Gastrocnemius medialis (tissue), 4 donors: ENCODE measurements at regions not wholly inside any gene's neighbourhood (a gene's known extent, or its start where the extent isn't known, plus 50 kb on each side); places are given as distances from the start of the nearest gene placed in this dataset.

ENCODE experiments used
- ATAC-seq, 2 donors: fragments of 150-250 bp; one replicate each; pipeline ENCODE4 v1.9.1; 2016
- DNase-seq, 2 donors: peaks; one replicate each; pipeline ENCODE4 v3.0.0-alpha.2; 2019
- H3K27ac ChIP-seq, 4 donors: fragments of 200-600 bp; sonication (generic); 1 replicate in 1 of 4; 2 replicates in 3 of 4; pipeline ENCODE4 v1.5.1; 2016 to 2018; ENCODE audit warnings: mild to moderate bottlenecking in 2 of 4, moderate library complexity in 1 of 4
- H3K27me3 ChIP-seq, 3 donors: fragments of 200-600 bp; sonication (generic) in 2 of 3; 1 replicate in 1 of 3; 2 replicates in 2 of 3; pipeline versions ENCODE4 v1.5.1 to v1.6.0; 2016 to 2019; ENCODE audit warnings: mild to moderate bottlenecking in 1 of 3, moderate library complexity in 1 of 3
- H3K36me3 ChIP-seq, 2 donors: fragments of 200-600 bp; sonication (generic) in 1 of 2; one replicate each; pipeline ENCODE4 v1.5.1; 2017 to 2018
- H3K4me1 ChIP-seq, 2 donors: fragments of 200-600 bp; sonication (generic) in 1 of 2; one replicate each; pipeline ENCODE4 v1.5.1; 2016 to 2017; ENCODE audit warnings: mild to moderate bottlenecking in 2 of 2
- H3K4me3 ChIP-seq, 4 donors: fragments of 200-600 bp; sonication (generic) in 3 of 4; 1 replicate in 1 of 4; 2 replicates in 3 of 4; pipeline ENCODE4 v1.5.1; 2016 to 2019; ENCODE audit warnings: mild to moderate bottlenecking in 2 of 4
- H3K9me3 ChIP-seq, 3 donors: fragments of 200-600 bp; sonication (generic) in 2 of 3; 1 replicate in 1 of 3; 2 replicates in 2 of 3; pipeline ENCODE4 v1.5.1; 2016 to 2019
- POLR2A ChIP-seq, 2 donors: fragments of 450-650 bp; IDR thresholded peaks; one replicate each; pipeline ENCODE4 v1.6.1; 2017; ENCODE audit warnings: antibody characterized with exemption in 2 of 2, mild to moderate bottlenecking in 2 of 2, moderate library complexity in 2 of 2
- in situ Hi-C, 4 donors: fragments of 200-750 bp; cut with MboI; loops; one replicate each; pipeline versions ENCODE4 v1.15.0 to v1.8.0; 2017; ENCODE audit warnings: low sequenced_read_pairs in 4 of 4
- intact Hi-C: fragments of 100-400 bp; cut with DNase I; formaldehyde crosslinking; loops from one replicate; pipeline ENCODE4 v1.15.1; 2023; ENCODE audit warnings: low total_unique reads
- TF ChIP-seq, protein P1 (sequence below), 5 experiments: fragments of 450-650 bp in 3 of 5; fragments of 200-600 bp in 2 of 5; sonication (generic) in 2 of 5; IDR thresholded peaks in 4 of 5; conservative IDR thresholded peaks in 1 of 5; 1 replicate in 4 of 5; 2 replicates in 1 of 5; pipeline ENCODE4 v1.5.1; 2016 to 2019; ENCODE audit warnings: antibody characterized with exemption in 5 of 5, mild to moderate bottlenecking in 3 of 5, moderate library complexity in 3 of 5

- ATAC-seq (no peak), DNase-seq (no peak)
- intact Hi-C loops (no loop called here), in situ Hi-C loops (no loop called here)
- Histone ChIP-seq H3K4me3 (no peak overlapping the region), H3K27me3 (no peaks in the 10 kb centered on the region), H3K27ac (no peak overlapping the region), H3K36me3 (no peaks in the 10 kb centered on the region), H3K9me3 (no peaks in the 10 kb centered on the region), H3K4me1 (no peaks in the 10 kb centered on the region)
- no peak for TF ChIP-seq POLR2A (IDR thresholded peaks at IDR 0.05)
Measured at GRCh38 chr1:73577206-73577605, 620.8 kb downstream of the LRRIQ3 start.

DNA sequence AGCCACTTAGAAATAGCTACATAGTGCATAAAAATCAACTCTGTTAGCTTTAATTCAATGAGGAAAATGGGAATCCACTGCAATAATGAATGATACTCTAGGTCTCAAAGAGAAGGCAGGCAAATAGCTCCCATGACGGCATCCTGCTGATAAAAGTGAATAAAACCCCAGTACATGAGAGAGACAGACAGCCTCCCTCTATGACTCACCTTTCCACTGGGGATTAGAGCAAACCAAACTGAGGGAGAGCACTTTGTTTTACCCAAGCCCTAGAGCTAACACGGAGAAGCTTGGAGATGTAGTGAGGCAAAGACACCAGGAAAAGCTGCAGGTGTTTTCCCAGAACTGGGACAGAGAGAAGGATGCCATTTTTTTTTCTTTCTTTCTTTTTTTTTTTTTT lies 621.9 kb downstream of the LRRIQ3 start:
- no peak for TF ChIP-seq POLR2A (IDR thresholded peaks at IDR 0.05)
- TF ChIP-seq, protein P1, sequence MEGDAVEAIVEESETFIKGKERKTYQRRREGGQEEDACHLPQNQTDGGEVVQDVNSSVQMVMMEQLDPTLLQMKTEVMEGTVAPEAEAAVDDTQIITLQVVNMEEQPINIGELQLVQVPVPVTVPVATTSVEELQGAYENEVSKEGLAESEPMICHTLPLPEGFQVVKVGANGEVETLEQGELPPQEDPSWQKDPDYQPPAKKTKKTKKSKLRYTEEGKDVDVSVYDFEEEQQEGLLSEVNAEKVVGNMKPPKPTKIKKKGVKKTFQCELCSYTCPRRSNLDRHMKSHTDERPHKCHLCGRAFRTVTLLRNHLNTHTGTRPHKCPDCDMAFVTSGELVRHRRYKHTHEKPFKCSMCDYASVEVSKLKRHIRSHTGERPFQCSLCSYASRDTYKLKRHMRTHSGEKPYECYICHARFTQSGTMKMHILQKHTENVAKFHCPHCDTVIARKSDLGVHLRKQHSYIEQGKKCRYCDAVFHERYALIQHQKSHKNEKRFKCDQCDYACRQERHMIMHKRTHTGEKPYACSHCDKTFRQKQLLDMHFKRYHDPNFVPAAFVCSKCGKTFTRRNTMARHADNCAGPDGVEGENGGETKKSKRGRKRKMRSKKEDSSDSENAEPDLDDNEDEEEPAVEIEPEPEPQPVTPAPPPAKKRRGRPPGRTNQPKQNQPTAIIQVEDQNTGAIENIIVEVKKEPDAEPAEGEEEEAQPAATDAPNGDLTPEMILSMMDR (IDR thresholded peaks at IDR 0.05 in 4 of 5, conservative IDR thresholded peaks at IDR 0.05 in 1 of 5): no peak
- in situ Hi-C loops: no loop called here
- DNase-seq: no peak
- Histone ChIP-seq H3K27me3 (no peaks in the 10 kb centered on the region), H3K9me3 (no peaks in the 10 kb centered on the region), H3K4me3 (no peak overlapping the region), H3K27ac (no peak overlapping the region), H3K4me1 (no peaks in the 10 kb centered on the region), H3K36me3 (no peaks in the 10 kb centered on the region)
- intact Hi-C loops: no loop called here
- no peak for ATAC-seq

DNA sequence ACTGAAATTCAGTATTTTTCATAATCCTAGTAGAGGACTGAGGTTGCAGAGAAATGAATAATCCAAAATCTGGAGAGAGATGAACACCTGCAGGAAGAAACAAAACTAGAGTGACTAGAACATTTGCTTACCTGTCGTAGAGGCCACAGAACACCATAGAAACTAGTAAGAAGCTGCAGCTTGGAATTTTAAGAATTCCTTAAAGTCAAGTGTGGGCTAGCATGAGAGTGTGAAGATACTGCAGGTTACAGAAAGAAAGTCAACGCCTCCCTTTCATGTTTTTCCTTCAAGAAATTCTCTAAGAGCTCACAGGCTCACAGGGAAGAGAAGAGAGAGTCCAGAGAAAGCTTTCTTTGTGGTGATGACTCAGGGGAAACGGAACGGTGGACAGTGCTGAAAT lies 633.7 kb downstream of the LRRIQ3 start:
- no peak for TF ChIP-seq POLR2A (IDR thresholded peaks at IDR 0.05)
- TF ChIP-seq, protein P1 (IDR thresholded peaks at IDR 0.05 in 4 of 5, conservative IDR thresholded peaks at IDR 0.05 in 1 of 5): no peak
- H3K27me3 ChIP-seq: no peaks in the 10 kb centered on the region
- intact Hi-C loops: no loop called here
- in situ Hi-C loops: no loop called here
- H3K36me3 ChIP-seq: no peaks in the 10 kb centered on the region
- H3K9me3 ChIP-seq: no peaks in the 10 kb centered on the region
- H3K4me1 ChIP-seq: no peaks in the 10 kb centered on the region
- no peak overlapping the region for H3K27ac ChIP-seq
- H3K4me3 ChIP-seq: no peak overlapping the region
- no peak for ATAC-seq
- DNase-seq: no peak

GRCh38 chr1:73556270-73556669 lies 641.7 kb downstream of the LRRIQ3 start:
- intact Hi-C loops: no loop called here
- no peak overlapping the region for H3K27ac ChIP-seq
- no peak for DNase-seq
- TF ChIP-seq POLR2A (IDR thresholded peaks at IDR 0.05): no peak
- TF ChIP-seq, protein P1 (IDR thresholded peaks at IDR 0.05 in 4 of 5, conservative IDR thresholded peaks at IDR 0.05 in 1 of 5): no peak
- in situ Hi-C loops: no loop called here
- H3K4me1 ChIP-seq: no peaks in the 10 kb centered on the region
- no peaks in the 10 kb centered on the region for H3K36me3 ChIP-seq
- H3K27me3 ChIP-seq: no peaks in the 10 kb centered on the region
- ATAC-seq: no peak
- H3K4me3 ChIP-seq: no peak overlapping the region
- no peaks in the 10 kb centered on the region for H3K9me3 ChIP-seq

DNA sequence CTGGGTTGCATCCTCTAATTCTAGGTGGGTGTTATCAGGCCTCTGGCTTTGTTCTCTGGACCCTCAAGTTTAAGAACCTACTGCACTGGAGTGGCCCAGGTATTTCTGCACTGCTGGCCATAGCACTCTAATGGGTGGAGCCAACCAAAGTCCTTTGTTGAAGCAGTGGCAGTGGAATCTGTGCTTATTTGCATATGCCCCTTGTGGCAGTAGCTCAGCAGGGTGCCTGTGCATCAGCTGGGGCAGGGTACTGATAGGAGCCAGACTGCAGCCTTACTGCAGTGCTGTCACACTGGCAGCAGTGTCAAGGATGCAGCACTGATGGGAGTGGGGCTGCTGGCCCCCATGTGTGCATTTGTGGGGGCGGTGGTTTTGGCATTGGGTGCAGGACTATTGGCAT lies 660.6 kb downstream of the LRRIQ3 start:
- intact Hi-C loops: no loop called here
- TF ChIP-seq, protein P1 (IDR thresholded peaks at IDR 0.05 in 4 of 5, conservative IDR thresholded peaks at IDR 0.05 in 1 of 5): no peak
- no peak for TF ChIP-seq POLR2A (IDR thresholded peaks at IDR 0.05)
- in situ Hi-C loops: no loop called here

More for the DNA sequence above, 660.6 kb downstream of the LRRIQ3 start:
- Histone ChIP-seq H3K27ac (no peak overlapping the region), H3K27me3 (no peaks in the 10 kb centered on the region), H3K4me3 (no peak overlapping the region), H3K9me3 (no peaks in the 10 kb centered on the region), H3K36me3 (no peaks in the 10 kb centered on the region), H3K4me1 (no peaks in the 10 kb centered on the region)
- no peak for ATAC-seq
- no peak for DNase-seq
